HG02678 (cell line): ENCODE measurements at regions not wholly inside any gene's neighbourhood (a gene's known extent, or its start where the extent isn't known, plus 50 kb on each side); places are given as distances from the start of the nearest gene placed in this dataset.

Experiments used
- ATAC-seq: cut with Tn5 transposase; IDR thresholded peaks from one replicate; pipeline ENCODE4 v1.9.1; 2021; ENCODE audit warnings: mild to moderate bottlenecking, moderate library complexity; ENCODE audit not compliant: unreplicated experiment

GRCh38 chr10:125460326-125460725 lies 222.6 kb downstream of the TEX36 start:
- ATAC-seq = no peak

- ATAC-seq = no peak
Measured at GRCh38 chr10:125457406-125457805, 225.6 kb downstream of the TEX36 start.

- ATAC-seq = no peak
Measured at GRCh38 chr10:125455855-125456254, 227.1 kb downstream of the TEX36 start.

DNA sequence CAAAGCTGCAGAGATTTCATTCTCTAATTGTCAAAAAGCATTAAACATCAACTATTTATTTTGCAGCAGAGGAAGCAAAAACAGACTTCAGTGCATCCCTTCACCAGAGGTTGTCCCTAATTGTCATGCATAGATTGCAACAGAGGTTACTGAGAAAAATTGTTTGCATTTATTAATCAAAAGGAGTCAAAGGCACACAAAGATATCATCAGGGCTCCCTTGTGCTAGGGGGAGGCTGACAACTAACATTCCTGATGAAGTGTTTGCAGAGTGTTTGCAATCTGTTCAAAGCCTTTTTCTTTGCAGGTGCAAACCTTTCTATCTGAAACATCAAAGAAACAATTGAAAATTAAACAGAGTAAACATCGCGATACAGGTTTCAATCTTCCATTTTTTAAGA lies 227.5 kb downstream of the TEX36 start:
- ATAC-seq = no peak

- ATAC-seq = no peak
Measured at GRCh38 chr10:125451319-125451718, 231.6 kb downstream of the TEX36 start.

GRCh38 chr10:125450218-125450617 lies 232.7 kb downstream of the TEX36 start:
- ATAC-seq = no peak

- ATAC-seq = no peak
Measured at GRCh38 chr10:125449571-125449970, 233.4 kb downstream of the TEX36 start.

DNA sequence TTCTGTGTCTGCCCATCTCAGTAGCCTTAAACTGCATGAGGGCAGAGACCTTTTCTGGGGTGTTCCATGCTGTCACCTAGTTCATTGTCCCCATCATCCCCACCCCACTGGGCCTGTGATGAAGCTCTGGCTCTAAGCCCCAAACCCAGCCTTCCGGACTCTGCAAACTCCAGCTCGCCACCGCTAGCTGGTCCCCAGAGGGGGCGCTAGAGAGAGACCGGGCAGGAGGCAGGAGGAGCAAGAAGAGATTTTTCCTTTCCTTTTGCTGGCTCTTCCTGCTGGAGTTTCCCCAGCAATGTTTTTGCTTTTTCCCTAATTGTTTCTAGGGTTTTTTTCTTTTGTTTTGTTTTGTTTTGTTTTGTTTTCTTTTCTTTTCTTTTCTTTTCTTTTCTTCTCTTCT lies 234.4 kb downstream of the TEX36 start:
- ATAC-seq = no peak

DNA sequence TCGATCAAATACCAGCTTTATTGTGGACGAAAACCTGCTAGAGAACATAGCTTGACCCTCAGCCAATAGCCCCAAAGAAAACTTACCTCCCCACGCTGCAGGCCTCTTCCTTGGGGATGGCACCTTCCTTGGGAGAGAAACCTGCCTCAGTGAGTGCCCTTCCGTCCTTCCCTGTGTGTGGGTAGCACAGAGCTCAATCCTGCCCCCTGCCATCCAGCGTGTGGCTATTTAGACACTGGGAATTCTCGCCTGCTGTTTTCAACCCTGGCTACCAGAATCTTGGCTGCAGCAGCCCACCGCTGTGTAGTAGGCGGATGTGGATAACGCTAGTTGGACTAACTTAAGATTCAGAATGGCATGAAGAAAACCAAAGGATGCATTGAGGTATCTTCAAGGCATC lies 238.2 kb downstream of the TEX36 start:
- ATAC-seq = no peak

GRCh38 chr10:125442856-125443540 lies 240.0 kb downstream of the TEX36 start:
- no peak for ATAC-seq

DNA sequence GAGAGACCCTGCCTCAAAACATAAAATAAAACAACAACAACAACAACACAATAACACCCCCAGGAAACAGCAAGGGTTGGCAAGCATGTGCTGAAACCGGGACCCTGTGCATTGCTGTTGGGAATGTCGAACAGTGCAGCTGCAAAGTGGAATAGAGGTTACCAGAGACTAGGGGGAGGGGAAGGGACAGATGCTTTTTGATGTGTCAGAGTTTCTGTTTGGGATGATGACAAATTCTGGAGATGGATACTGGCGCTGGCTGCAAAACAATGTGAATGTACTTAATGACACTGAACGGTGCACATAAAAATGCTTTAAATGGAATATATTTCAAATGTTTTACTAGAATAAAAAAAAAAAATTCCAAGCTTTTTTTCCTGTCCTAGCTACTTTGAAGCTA lies 241.8 kb downstream of the TEX36 start:
- ATAC-seq = no peak

GRCh38 chr10:125431149-125431548 lies 251.8 kb downstream of the TEX36 start:
- ATAC-seq = no peak

DNA sequence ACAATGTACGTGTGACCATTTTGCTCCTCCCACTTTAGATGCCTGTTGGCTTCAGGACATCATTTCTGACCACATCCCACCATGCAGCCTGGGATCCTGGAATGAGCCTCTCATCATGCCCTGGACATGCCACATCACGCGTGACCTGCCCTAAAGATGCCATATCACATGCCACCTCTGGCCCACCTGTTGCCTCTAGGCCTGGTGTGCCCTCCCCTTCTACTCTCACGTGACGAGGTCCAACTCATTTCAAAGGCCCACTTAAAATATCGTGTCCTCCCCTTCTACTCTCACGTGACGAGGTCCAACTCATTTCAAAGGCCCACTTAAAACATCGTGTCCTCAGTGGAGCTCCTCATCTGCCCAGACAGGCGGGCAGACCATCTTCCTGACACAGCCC lies 254.9 kb downstream of the TEX36 start:
- ATAC-seq = no peak

DNA sequence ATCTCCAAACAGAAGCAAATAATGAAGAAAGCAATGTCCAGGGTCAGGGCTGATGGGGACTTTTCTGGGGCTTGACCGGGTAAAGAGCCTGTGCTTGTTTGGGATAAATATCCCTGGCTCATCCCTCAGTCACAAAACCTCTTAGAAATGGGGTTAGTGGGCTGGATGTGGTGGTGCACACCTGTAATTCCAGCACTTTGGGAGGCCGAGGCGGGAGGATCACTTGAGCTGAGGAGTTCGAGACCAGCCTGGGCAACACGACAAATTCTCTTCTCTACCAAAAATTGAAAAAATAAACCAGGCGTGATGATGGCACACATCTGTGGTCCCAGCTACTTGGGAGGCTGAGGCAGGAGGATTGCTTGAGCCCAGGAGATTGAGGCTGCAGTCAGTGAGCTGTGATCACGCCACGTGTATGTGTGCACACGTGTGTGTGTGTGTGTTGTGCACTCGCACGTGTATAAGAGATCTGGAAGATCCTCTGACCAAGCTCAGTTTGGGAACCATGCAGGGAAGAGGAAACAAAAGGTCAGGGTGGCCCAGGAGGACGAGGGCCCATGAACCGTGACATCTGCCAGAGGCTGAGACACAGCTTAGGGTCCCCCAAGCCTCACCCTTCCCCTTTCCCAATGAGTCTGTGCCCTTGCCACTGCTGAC lies 258.6 kb downstream of the TEX36 start:
- no peak for ATAC-seq

DNA sequence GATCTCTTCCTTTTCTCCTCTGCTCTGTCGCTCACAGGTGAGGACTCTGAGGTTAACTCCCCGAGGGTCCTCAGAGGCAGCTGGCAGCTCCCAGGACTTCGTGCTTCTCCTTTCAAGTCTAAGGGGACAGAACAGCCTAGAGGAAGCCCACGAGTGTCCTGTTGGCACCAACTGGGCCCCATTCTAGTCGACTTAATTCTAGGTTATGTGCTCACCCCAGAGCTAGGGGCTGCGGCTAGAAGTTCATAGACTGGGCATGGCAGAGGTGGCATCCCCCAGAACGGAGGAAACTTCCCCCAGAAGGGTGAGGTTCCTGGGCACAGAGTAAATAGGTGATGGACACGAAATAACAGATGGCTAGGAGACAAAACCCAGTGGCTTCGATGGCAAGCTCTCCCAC lies 259.4 kb downstream of the TEX36 start:
- ATAC-seq = no peak

DNA sequence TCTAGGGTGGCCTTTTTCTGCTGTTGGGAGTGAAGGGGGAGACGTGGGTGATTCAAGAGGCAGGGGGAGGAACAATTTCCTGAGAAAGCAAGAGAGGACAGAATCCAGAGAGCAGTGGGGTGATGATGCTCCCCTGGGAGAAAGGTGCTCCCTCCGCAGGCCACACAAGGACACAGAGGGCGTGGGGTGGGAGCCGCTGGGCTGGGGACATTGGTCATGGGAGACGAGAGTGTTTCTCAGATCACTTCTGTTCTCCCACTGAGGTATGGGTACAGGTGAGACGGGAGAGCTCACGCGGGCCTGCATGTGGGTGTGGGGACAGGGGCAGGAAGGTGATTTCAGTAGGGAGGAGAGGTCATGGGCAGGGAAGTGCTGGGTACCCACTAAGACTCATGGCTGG lies 259.5 kb upstream of the CTBP2 start:
- ATAC-seq = no peak

GRCh38 chr10:125419146-125419545 lies 258.8 kb upstream of the CTBP2 start:
- ATAC-seq = no peak

GRCh38 chr10:125417605-125418004 lies 257.2 kb upstream of the CTBP2 start:
- ATAC-seq = no peak

DNA sequence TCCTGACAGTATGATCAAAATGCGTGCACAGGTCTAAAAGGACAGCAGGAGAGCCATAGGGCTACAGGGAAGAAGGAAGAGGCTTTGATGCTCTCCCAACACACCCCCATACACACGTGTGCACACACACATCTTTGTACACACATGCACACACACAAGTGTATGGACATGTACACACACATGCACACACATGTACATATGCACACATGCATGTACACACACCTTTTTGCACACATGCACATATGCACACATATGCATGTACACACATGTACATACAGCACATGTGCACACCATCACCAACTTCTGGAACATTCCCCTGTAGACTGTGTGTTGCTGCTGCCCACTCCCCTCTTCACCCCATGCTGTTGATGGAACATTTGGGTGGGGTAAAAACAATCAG lies 255.6 kb upstream of the CTBP2 start:
- no peak for ATAC-seq

- ATAC-seq = no peak
Measured at GRCh38 chr10:125415006-125415633, 254.8 kb upstream of the CTBP2 start.

GRCh38 chr10:125411724-125412123 lies 251.4 kb upstream of the CTBP2 start:
- ATAC-seq = no peak

DNA sequence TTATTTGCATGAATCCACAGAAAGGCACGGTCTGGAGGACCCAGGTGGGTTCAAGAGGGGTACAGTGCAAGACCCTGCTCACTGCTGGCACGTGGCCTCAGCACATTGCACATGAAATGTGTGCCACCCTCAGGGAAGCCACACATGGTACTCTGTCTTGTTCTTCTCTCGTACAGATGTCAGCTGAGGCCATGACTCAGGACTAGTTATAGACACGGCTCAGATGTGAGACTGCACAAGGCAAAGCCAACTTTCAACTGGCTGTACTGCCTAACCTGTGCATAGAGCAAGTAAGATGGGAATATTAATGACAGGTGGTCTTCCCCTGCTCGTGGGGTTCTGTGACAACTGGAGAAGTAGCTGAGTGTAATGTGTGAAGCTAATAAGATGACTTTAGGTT lies 249.4 kb upstream of the CTBP2 start:
- ATAC-seq = no peak
